ENCODE measurements at regions not wholly inside any gene's neighbourhood (a gene's known extent, or its start where the extent isn't known, plus 50 kb on each side); places are given as distances from the start of the nearest gene placed in this dataset.

- Mint-ChIP-seq H3K4me3 (ENCODE audit: low read depth) (no peak overlapping the region), H3K27me3 (no peaks in the 10 kb centered on the region), H3K36me3 (ENCODE audit: insufficient read depth) (no peaks in the 10 kb centered on the region), H3K4me1 (ENCODE audit: low read depth) (peaks cover 30% of the 10 kb centered on the region), H3K27ac (no peak overlapping the region), H3K9me3 (ENCODE audit: low read depth) (no peaks in the 10 kb centered on the region)
- no peak for DNase-seq (ENCODE audit: low spot score, unreplicated experiment)
- TF ChIP-seq CTCF (IDR thresholded peaks at IDR 0.05; ENCODE audit: unreplicated experiment): no peak
Measured at GRCh38 chr13:70390968-70391367, 282.7 kb upstream of the KLHL1 start.

GRCh38 chr13:70390064-70390463 is 281.8 kb upstream of the KLHL1 start:
- Mint-ChIP-seq H3K27ac (no peak overlapping the region), H3K27me3 (no peaks in the 10 kb centered on the region), H3K4me1 (ENCODE audit: low read depth) (peaks cover 30% of the 10 kb centered on the region), H3K4me3 (ENCODE audit: low read depth) (no peak overlapping the region), H3K36me3 (ENCODE audit: insufficient read depth) (no peaks in the 10 kb centered on the region), H3K9me3 (ENCODE audit: low read depth) (no peaks in the 10 kb centered on the region)
- DNase-seq (ENCODE audit: low spot score, unreplicated experiment): no peak
- TF ChIP-seq CTCF (IDR thresholded peaks at IDR 0.05; ENCODE audit: unreplicated experiment): no peak

- DNase-seq (ENCODE audit: low spot score, unreplicated experiment): no peak
- H3K4me1 Mint-ChIP-seq (ENCODE audit: low read depth): peaks cover 30% of the 10 kb centered on the region
- H3K9me3 Mint-ChIP-seq (ENCODE audit: low read depth): peaks cover 3% of the 10 kb centered on the region
- H3K36me3 Mint-ChIP-seq (ENCODE audit: insufficient read depth): no peaks in the 10 kb centered on the region
- H3K27ac Mint-ChIP-seq: no peak overlapping the region
- H3K4me3 Mint-ChIP-seq (ENCODE audit: low read depth): no peak overlapping the region
- no peaks in the 10 kb centered on the region for H3K27me3 Mint-ChIP-seq
- no peak for TF ChIP-seq CTCF (IDR thresholded peaks at IDR 0.05; ENCODE audit: unreplicated experiment)
Measured at GRCh38 chr13:70388935-70389334, 280.7 kb upstream of the KLHL1 start.

GRCh38 chr13:70386919-70387318 is 278.7 kb upstream of the KLHL1 start:
- DNase-seq (ENCODE audit: low spot score, unreplicated experiment): no peak
- Mint-ChIP-seq H3K4me3 (ENCODE audit: low read depth) (no peak overlapping the region), H3K4me1 (ENCODE audit: low read depth) (peaks cover 18% of the 10 kb centered on the region), H3K27ac (no peak overlapping the region), H3K27me3 (no peaks in the 10 kb centered on the region), H3K36me3 (ENCODE audit: insufficient read depth) (no peaks in the 10 kb centered on the region), H3K9me3 (ENCODE audit: low read depth) (peaks cover 3% of the 10 kb centered on the region)
- TF ChIP-seq CTCF (IDR thresholded peaks at IDR 0.05; ENCODE audit: unreplicated experiment): no peak

- H3K4me1 Mint-ChIP-seq (ENCODE audit: low read depth): peaks cover 7% of the 10 kb centered on the region
- no peaks in the 10 kb centered on the region for H3K27me3 Mint-ChIP-seq
- peaks cover 3% of the 10 kb centered on the region for H3K9me3 Mint-ChIP-seq (ENCODE audit: low read depth)
- H3K36me3 Mint-ChIP-seq (ENCODE audit: insufficient read depth): no peaks in the 10 kb centered on the region
- H3K27ac Mint-ChIP-seq: no peak overlapping the region
- DNase-seq (ENCODE audit: low spot score, unreplicated experiment): no peak
- TF ChIP-seq CTCF (IDR thresholded peaks at IDR 0.05; ENCODE audit: unreplicated experiment): no peak
- H3K4me3 Mint-ChIP-seq (ENCODE audit: low read depth): no peak overlapping the region
Measured at GRCh38 chr13:70385852-70386251, 277.6 kb upstream of the KLHL1 start.

All from progenitor cell of endocrine pancreas (in vitro differentiated cells).